Testis (tissue), 2 donors: ENCODE measurements at regions not wholly inside any gene's neighbourhood (a gene's known extent, or its start where the extent isn't known, plus 50 kb on each side); places are given as distances from the start of the nearest gene placed in this dataset.

Experiments
- DNase-seq: peaks from one replicate; pipeline ENCODE4 v3.0.0-alpha.2; 2019
- H3K27ac ChIP-seq, 2 donors: fragments of 200-600 bp; sonication (generic); one replicate each; pipeline ENCODE4 v1.5.1; 2019
- H3K27me3 ChIP-seq: fragments of 200-600 bp; sonication (generic); one replicate; pipeline ENCODE4 v1.5.1; 2019
- H3K36me3 ChIP-seq: fragments of 200-600 bp; sonication (generic); one replicate; pipeline ENCODE4 v1.5.1; 2017; ENCODE audit warnings: low read depth; ENCODE audit errors: missing control alignments
- H3K4me1 ChIP-seq: fragments of 200-600 bp; sonication (generic); one replicate; pipeline ENCODE4 v1.5.1; 2019
- H3K4me3 ChIP-seq, 2 donors: fragments of 200-600 bp; sonication (generic); one replicate each; pipeline ENCODE4 v1.5.1; 2017 to 2019
- H3K9me3 ChIP-seq: fragments of 200-600 bp; sonication (generic); one replicate; pipeline ENCODE4 v1.5.1; 2017
- POLR2A ChIP-seq: fragments of 450-650 bp; IDR thresholded peaks from one replicate; pipeline ENCODE4 v1.6.1; 2017; ENCODE audit warnings: antibody characterized with exemption, mild to moderate bottlenecking, moderate library complexity
- WGBS, 2 donors: methylation state at CpG; one replicate each; pipeline ENCODE4 v1.1.5; 2018; 5-methylcytosine and 5-hydroxymethylcytosine counted together
- intact Hi-C: fragments of 100-400 bp; cut with DNase I; formaldehyde crosslinking; loops from one replicate; pipeline ENCODE4 v1.15.1; 2023; ENCODE audit warnings: low total_unique reads
- TF ChIP-seq, protein P1 (sequence below), 3 experiments: fragments of 450-650 bp in 2 of 3; fragments of 200-600 bp in 1 of 3; sonication (generic) in 1 of 3; IDR thresholded peaks; one replicate each; pipeline ENCODE4 v1.5.1; 2016 to 2019; ENCODE audit warnings: antibody characterized with exemption in 3 of 3, mild to moderate bottlenecking in 2 of 3, moderate library complexity in 1 of 3

DNA sequence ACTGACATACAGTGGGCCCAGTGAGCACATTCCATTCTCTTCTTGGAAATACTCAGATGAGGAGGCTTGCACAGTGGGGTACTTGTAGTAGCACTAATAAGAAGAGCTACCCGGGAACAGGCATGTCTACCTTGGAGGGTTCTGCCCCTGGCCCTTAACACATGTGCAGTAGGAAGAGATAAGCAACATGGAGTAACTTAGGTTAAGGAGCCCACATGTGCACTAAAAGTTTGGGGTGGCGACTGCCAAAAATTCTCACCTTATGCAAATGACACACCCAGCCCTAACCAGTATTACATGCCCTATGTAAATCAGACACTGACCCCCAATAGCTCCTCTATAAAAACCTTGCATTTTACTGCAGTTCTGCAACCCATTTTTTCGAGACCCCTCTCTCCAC is 1313.3 kb downstream of the KCNT2 start:
- no peak overlapping the region for H3K27ac ChIP-seq
- H3K4me1 ChIP-seq: no peaks in the 10 kb centered on the region
- H3K36me3 ChIP-seq: no peaks in the 10 kb centered on the region
- H3K4me3 ChIP-seq: no peak overlapping the region
- WGBS, 2 donors: 94 to 95% methylated on average over 3 of the region's 3 CpGs
- intact Hi-C loops: no loop called here
- TF ChIP-seq, protein P1, sequence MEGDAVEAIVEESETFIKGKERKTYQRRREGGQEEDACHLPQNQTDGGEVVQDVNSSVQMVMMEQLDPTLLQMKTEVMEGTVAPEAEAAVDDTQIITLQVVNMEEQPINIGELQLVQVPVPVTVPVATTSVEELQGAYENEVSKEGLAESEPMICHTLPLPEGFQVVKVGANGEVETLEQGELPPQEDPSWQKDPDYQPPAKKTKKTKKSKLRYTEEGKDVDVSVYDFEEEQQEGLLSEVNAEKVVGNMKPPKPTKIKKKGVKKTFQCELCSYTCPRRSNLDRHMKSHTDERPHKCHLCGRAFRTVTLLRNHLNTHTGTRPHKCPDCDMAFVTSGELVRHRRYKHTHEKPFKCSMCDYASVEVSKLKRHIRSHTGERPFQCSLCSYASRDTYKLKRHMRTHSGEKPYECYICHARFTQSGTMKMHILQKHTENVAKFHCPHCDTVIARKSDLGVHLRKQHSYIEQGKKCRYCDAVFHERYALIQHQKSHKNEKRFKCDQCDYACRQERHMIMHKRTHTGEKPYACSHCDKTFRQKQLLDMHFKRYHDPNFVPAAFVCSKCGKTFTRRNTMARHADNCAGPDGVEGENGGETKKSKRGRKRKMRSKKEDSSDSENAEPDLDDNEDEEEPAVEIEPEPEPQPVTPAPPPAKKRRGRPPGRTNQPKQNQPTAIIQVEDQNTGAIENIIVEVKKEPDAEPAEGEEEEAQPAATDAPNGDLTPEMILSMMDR (IDR thresholded peaks at IDR 0.05): no peak
- no peak for TF ChIP-seq POLR2A
- no peaks in the 10 kb centered on the region for H3K9me3 ChIP-seq
- DNase-seq: no peak
- no peaks in the 10 kb centered on the region for H3K27me3 ChIP-seq

- WGBS, 2 donors: 86 to 89% methylated on average over 1 of the region's 1 CpG
- no peak overlapping the region for H3K27ac ChIP-seq
- H3K4me3 ChIP-seq: no peak overlapping the region
- no peaks in the 10 kb centered on the region for H3K36me3 ChIP-seq
- H3K4me1 ChIP-seq: no peaks in the 10 kb centered on the region
- H3K9me3 ChIP-seq: no peaks in the 10 kb centered on the region
- no peaks in the 10 kb centered on the region for H3K27me3 ChIP-seq
- no peak for DNase-seq
- intact Hi-C loops: no loop called here
- TF ChIP-seq, protein P1 (IDR thresholded peaks at IDR 0.05): no peak
- no peak for TF ChIP-seq POLR2A
Observed at GRCh38 chr1:195278644-195279043, 1329.6 kb downstream of the KCNT2 start.

GRCh38 chr1:195275710-195276109 is 1332.5 kb downstream of the KCNT2 start:
- DNase-seq: no peak
- H3K4me3 ChIP-seq: no peak overlapping the region
- H3K27me3 ChIP-seq: no peaks in the 10 kb centered on the region
- no peak overlapping the region for H3K27ac ChIP-seq
- intact Hi-C loops: no loop called here
- no peaks in the 10 kb centered on the region for H3K9me3 ChIP-seq
- 78% methylated on average over 2 of the region's 2 CpGs for WGBS, 2 donors
- no peaks in the 10 kb centered on the region for H3K36me3 ChIP-seq
- TF ChIP-seq, protein P1 (IDR thresholded peaks at IDR 0.05): no peak
- no peak for TF ChIP-seq POLR2A
- H3K4me1 ChIP-seq: no peaks in the 10 kb centered on the region

DNA sequence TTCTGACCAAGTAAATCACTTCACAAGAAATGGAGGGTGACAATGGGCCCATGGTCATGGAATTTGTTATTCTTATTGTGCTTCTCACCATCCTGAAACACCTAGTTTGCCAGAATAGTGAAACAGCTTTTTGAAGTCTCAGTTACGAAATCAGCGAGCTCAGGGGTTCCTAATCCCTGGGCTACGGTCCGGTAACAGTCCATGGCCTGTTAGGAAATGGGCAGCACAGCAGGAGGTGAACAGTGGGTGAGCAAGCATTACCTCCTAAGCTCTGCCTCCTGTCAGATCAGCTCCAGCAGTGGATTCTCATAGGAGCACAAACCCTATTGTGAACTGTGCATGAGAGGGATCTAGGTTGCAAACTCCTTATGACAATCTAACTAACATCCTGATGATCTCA is 1356.3 kb downstream of the KCNT2 start:
- H3K4me1 ChIP-seq: no peaks in the 10 kb centered on the region
- no peaks in the 10 kb centered on the region for H3K9me3 ChIP-seq
- intact Hi-C loops: no loop called here
- TF ChIP-seq, protein P1 (IDR thresholded peaks at IDR 0.05): no peak
- TF ChIP-seq POLR2A: no peak
- H3K36me3 ChIP-seq: no peaks in the 10 kb centered on the region
- no peak overlapping the region for H3K4me3 ChIP-seq
- no peak for DNase-seq
- H3K27ac ChIP-seq: no peak overlapping the region
- WGBS, 2 donors: 92 to 100% methylated on average over 4 of the region's 4 CpGs
- no peaks in the 10 kb centered on the region for H3K27me3 ChIP-seq

DNA sequence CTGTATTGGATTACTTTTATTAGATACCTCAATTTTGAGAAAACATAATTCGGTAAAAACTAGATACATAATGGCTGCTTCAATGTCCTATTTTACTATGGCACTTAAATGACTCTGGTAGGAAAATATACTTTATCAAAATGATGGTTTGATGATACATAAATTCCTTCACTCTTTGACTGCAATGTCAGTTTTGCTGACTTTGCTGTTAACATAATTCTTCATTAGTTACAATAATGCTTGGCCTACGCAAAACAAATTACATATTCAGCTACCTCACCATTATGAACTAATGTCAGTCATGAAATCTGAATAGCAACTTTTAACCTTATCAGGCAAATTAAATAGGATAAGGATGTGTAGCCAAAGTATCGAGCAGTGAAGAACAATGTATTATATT is 1364.7 kb downstream of the KCNT2 start:
- no peak for DNase-seq
- no peak overlapping the region for H3K4me3 ChIP-seq
- no peaks in the 10 kb centered on the region for H3K27me3 ChIP-seq
- 72 to 83% methylated on average over 3 of the region's 3 CpGs for WGBS, 2 donors
- no peaks in the 10 kb centered on the region for H3K36me3 ChIP-seq
- H3K9me3 ChIP-seq: no peaks in the 10 kb centered on the region
- intact Hi-C loops: no loop called here
- no peak overlapping the region for H3K27ac ChIP-seq
- TF ChIP-seq POLR2A: no peak
- TF ChIP-seq, protein P1 (IDR thresholded peaks at IDR 0.05): no peak
- no peaks in the 10 kb centered on the region for H3K4me1 ChIP-seq
